KMS-11 (cell line): ENCODE measurements at regions not wholly inside any gene's neighbourhood (a gene's known extent, or its start where the extent isn't known, plus 50 kb on each side); places are given as distances from the start of the nearest gene placed in this dataset.

ENCODE experiments used
- H2AFZ ChIP-seq: fragments of 200-600 bp; sonication (generic); 2 replicates; pipeline ENCODE4 v1.6.1; 2016; ENCODE audit warnings: antibody characterized with exemption, mixed run types, low read depth
- H3K27ac ChIP-seq: fragments of 200-600 bp; sonication (generic); 2 replicates; pipeline ENCODE4 v1.6.1; 2016; ENCODE audit warnings: mild to moderate bottlenecking, mixed run types
- H3K27me3 ChIP-seq: fragments of 200-600 bp; sonication (generic); 2 replicates; pipeline ENCODE4 v1.6.1; 2017; ENCODE audit warnings: mild to moderate bottlenecking, low read depth, mixed run types, moderate library complexity; ENCODE audit not compliant: insufficient read depth
- H3K36me3 ChIP-seq: fragments of 200-600 bp; sonication (generic); 2 replicates; pipeline ENCODE4 v1.6.1; 2017; ENCODE audit warnings: mild to moderate bottlenecking, mixed run types; ENCODE audit not compliant: insufficient read depth
- H3K4me1 ChIP-seq: fragments of 200-600 bp; sonication (generic); 2 replicates; pipeline ENCODE4 v1.6.1; 2016; ENCODE audit warnings: mild to moderate bottlenecking, low read depth, mixed run types; ENCODE audit not compliant: poor library complexity, severe bottlenecking
- H3K4me2 ChIP-seq: fragments of 200-600 bp; sonication (generic); 2 replicates; pipeline ENCODE4 v1.7.0; 2016; ENCODE audit warnings: mild to moderate bottlenecking, mixed run types
- H3K4me3 ChIP-seq: fragments of 200-600 bp; sonication (generic); IDR thresholded peaks from 2 replicates; pipeline ENCODE4 v1.6.1; 2017; ENCODE audit warnings: low read depth, low read length, mixed read lengths; ENCODE audit not compliant: insufficient read depth
- H3K79me2 ChIP-seq: fragments of 200-600 bp; sonication (generic); 2 replicates; pipeline ENCODE4 v1.6.1; 2016; ENCODE audit warnings: low read depth, mixed run types; ENCODE audit not compliant: insufficient read depth
- H3K9ac ChIP-seq: fragments of 200-600 bp; sonication (generic); 2 replicates; pipeline ENCODE4 v1.6.1; 2016; ENCODE audit warnings: mild to moderate bottlenecking, mixed run types
- H4K20me1 ChIP-seq: fragments of 200-600 bp; sonication (generic); 2 replicates; pipeline ENCODE4 v1.6.1; 2016; ENCODE audit warnings: mild to moderate bottlenecking, mixed run types; ENCODE audit not compliant: insufficient read depth
- TF ChIP-seq, protein P1 (sequence below): fragments of 200-600 bp; sonication (generic); conservative IDR thresholded peaks from 2 replicates; pipeline ENCODE4 v1.6.1; 2017; ENCODE audit warnings: low read depth, mild to moderate bottlenecking, antibody characterized with exemption, low read length, moderate library complexity, mixed read lengths

- TF ChIP-seq, protein P1, sequence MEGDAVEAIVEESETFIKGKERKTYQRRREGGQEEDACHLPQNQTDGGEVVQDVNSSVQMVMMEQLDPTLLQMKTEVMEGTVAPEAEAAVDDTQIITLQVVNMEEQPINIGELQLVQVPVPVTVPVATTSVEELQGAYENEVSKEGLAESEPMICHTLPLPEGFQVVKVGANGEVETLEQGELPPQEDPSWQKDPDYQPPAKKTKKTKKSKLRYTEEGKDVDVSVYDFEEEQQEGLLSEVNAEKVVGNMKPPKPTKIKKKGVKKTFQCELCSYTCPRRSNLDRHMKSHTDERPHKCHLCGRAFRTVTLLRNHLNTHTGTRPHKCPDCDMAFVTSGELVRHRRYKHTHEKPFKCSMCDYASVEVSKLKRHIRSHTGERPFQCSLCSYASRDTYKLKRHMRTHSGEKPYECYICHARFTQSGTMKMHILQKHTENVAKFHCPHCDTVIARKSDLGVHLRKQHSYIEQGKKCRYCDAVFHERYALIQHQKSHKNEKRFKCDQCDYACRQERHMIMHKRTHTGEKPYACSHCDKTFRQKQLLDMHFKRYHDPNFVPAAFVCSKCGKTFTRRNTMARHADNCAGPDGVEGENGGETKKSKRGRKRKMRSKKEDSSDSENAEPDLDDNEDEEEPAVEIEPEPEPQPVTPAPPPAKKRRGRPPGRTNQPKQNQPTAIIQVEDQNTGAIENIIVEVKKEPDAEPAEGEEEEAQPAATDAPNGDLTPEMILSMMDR, result no peak
- no peak overlapping the region for H3K9ac ChIP-seq
- H3K4me1 ChIP-seq, result peaks cover 16% of the 10 kb centered on the region
- H2AFZ ChIP-seq, result no peak overlapping the region
- H3K4me3 ChIP-seq, result no peak overlapping the region
- H3K36me3 ChIP-seq, result no peaks in the 10 kb centered on the region
- H3K27ac ChIP-seq, result no peak overlapping the region
- no peaks in the 10 kb centered on the region for H3K79me2 ChIP-seq
- H4K20me1 ChIP-seq, result no peaks in the 10 kb centered on the region
- H3K4me2 ChIP-seq, result no peak overlapping the region
- no peaks in the 10 kb centered on the region for H3K27me3 ChIP-seq
Observed at GRCh38 chr14:56884617-56885016, 74.3 kb upstream of the OTX2 start.

- Histone ChIP-seq H4K20me1 (no peaks in the 10 kb centered on the region), H3K36me3 (no peaks in the 10 kb centered on the region), H3K4me3 (no peak overlapping the region), H2AFZ (no peak overlapping the region), H3K4me2 (no peak overlapping the region), H3K4me1 (peaks cover 32% of the 10 kb centered on the region), H3K27ac (no peak overlapping the region), H3K79me2 (no peaks in the 10 kb centered on the region), H3K27me3 (no peaks in the 10 kb centered on the region), H3K9ac (no peak overlapping the region)
- TF ChIP-seq, protein P1, result no peak
Observed at GRCh38 chr14:56881181-56881580, 70.9 kb upstream of the OTX2 start.

DNA sequence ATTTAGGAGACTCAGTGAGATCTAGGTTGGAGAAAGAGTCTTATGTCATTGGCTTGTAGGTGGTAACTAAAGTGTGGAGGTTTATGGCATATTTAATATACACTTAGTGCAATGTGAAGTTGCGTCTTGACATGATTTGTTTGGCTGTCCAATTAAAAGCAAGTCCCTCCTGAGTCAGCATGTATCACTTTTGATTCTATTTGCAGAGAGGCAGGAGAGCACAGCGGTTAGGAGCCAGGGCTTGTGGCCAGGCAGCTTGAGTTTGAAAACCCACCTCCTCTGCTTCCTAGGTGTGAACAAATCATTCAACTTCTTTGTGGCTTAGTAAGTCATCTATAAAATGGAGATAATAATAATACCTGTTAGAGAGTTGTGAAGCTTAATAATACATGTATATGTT lies 68.5 kb upstream of the OTX2 start:
- peak overlapping the region; percentile 23; the same call in 1 of the 2 replicates for H3K27ac ChIP-seq
- no peak overlapping the region for H3K9ac ChIP-seq
- no peaks in the 10 kb centered on the region for H3K79me2 ChIP-seq
- no peak overlapping the region for H3K4me3 ChIP-seq
- peak overlapping the region; percentile 42; the same call in 1 of the 2 replicates for H3K4me2 ChIP-seq
- H2AFZ ChIP-seq, result peak overlapping the region; percentile 29; the same call in 1 of the 2 replicates
- no peaks in the 10 kb centered on the region for H3K27me3 ChIP-seq
- TF ChIP-seq, protein P1, result no peak
- no peaks in the 10 kb centered on the region for H4K20me1 ChIP-seq
- no peaks in the 10 kb centered on the region for H3K36me3 ChIP-seq
- peaks cover 32% of the 10 kb centered on the region for H3K4me1 ChIP-seq

DNA sequence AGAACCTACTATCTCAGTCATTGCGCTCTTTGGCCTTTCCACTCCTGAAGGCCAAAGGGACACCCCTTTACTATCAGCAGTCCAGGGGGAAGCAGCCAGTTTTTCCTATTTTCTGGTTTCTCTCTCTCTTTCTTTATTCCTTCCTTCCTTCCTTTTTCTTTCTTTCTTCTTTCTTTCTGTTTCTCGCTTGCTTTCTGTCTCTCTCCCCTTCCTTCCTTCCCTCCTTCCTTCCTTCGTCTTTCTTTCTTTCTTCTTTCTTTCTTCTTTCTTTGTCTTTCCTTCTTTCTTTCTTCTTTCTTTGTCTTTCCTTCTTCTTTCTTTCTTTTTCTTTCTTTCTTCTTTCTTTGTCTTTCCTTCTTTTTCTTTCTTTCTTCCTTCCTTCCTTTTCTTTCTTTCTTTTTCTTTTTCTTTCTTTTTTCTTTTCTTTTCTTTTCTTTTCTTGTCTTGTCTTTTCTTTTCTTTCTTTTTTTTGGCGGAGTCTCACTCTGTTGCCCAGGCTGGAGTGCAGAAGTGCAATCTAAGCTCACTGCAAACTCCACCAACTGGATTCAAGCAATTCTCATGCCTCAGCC lies 64.9 kb upstream of the OTX2 start:
- H3K4me3 ChIP-seq, result no peak overlapping the region
- no peak overlapping the region for H3K4me2 ChIP-seq
- TF ChIP-seq, protein P1, result no peak
- peaks cover 34% of the 10 kb centered on the region for H3K4me1 ChIP-seq
- H3K36me3 ChIP-seq, result no peaks in the 10 kb centered on the region
- no peaks in the 10 kb centered on the region for H4K20me1 ChIP-seq
- no peak overlapping the region for H3K27ac ChIP-seq
- H2AFZ ChIP-seq, result no peak overlapping the region
- no peaks in the 10 kb centered on the region for H3K27me3 ChIP-seq
- no peaks in the 10 kb centered on the region for H3K79me2 ChIP-seq
- H3K9ac ChIP-seq, result no peak overlapping the region
